WI38 (cell line): ENCODE measurements at regions not wholly inside any gene's neighbourhood (a gene's known extent, or its start where the extent isn't known, plus 50 kb on each side); places are given as distances from the start of the nearest gene placed in this dataset.

ENCODE experiments used
- H3K4me3 ChIP-seq: 2 replicates; pipeline ENCODE4 v1.5.1; 2011; ENCODE audit warnings: low read depth, mild to moderate bottlenecking, control low read depth, low read length
- CTCF ChIP-seq: IDR thresholded peaks from 2 replicates; pipeline ENCODE4 v1.5.1; 2012; ENCODE audit warnings: low read depth, mild to moderate bottlenecking, control low read depth, low read length

GRCh38 chr5:25573691-25574090 is 928.9 kb upstream of the CDH10 start:
- no peak overlapping the region for H3K4me3 ChIP-seq
- TF ChIP-seq CTCF = no peak

- no peak overlapping the region for H3K4me3 ChIP-seq
- TF ChIP-seq CTCF = no peak
These were observed 925.3 kb upstream of the CDH10 start for GRCh38 chr5:25570067-25570583.

- H3K4me3 ChIP-seq = peak overlapping the region; percentile 9; the same call in 1 of the 2 replicates
- no peak for TF ChIP-seq CTCF
These were observed 924.3 kb upstream of the CDH10 start for GRCh38 chr5:25568989-25569625.

GRCh38 chr5:25568294-25568693 is 923.5 kb upstream of the CDH10 start:
- no peak for TF ChIP-seq CTCF
- no peak overlapping the region for H3K4me3 ChIP-seq

GRCh38 chr5:25567881-25568280 is 923.1 kb upstream of the CDH10 start:
- no peak for TF ChIP-seq CTCF
- H3K4me3 ChIP-seq = no peak overlapping the region

GRCh38 chr5:25562656-25563055 is 917.9 kb upstream of the CDH10 start:
- no peak for TF ChIP-seq CTCF
- no peak overlapping the region for H3K4me3 ChIP-seq

GRCh38 chr5:25554077-25554476 is 909.3 kb upstream of the CDH10 start:
- TF ChIP-seq CTCF = no peak
- H3K4me3 ChIP-seq = no peak overlapping the region
